GM21423 (cell line): ENCODE measurements at regions not wholly inside any gene's neighbourhood (a gene's known extent, or its start where the extent isn't known, plus 50 kb on each side); places are given as distances from the start of the nearest gene placed in this dataset.

Experiments
- ATAC-seq: cut with Tn5 transposase; IDR thresholded peaks from one replicate; pipeline ENCODE4 v1.9.1; 2021; ENCODE audit warnings: mild to moderate bottlenecking, moderate library complexity; ENCODE audit not compliant: unreplicated experiment

DNA sequence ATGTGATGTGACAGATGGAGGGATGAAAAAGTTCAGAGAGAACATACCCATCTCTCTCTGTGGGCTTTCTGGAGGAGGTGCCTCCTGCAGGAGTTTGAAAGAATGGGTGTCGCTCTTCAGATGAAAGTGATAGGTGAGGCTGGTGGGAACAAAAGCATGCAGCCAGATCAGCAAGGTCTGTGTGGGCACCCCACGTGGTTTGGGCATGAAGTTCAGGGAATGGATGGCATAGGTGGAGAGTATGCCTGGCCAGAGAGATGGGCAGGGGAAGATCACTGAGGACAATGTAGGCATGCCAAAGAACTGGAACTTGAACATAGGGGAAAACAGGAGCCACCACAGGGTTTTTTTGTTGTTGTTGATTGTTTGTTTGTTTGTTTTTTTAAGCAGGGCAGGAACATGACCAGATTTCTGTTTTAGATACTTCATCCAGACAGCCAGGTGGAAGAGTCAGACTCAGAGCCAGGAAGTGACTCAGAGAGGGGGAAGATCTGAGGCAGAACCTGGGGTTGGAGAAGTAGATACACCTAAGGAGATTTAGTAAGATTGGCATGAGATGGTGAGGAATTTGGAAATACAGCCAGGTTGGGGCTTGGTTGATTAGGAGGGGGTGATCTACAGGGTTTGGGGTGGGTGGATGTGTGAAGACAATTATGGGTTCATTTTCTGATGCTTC, 64.8 kb upstream of the CLSTN2 start:
- ATAC-seq, result no peak

DNA sequence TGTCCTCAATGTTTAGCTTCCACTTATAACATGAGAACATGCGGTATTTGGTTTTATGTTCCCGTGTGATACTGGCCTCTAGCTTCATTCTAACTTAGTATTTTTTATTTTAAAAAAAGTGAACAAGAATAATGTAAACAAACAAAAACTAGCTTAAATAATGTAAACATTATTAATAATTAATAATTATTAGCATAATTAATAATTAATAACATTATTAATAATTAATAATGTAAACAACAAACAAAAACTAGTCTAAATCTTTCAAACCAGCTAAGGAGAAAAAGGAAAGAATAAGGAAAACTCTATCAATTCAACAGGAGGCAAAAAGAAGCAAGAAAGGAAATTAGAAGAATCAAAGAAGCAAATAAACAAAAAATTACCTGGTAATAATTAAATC, 66.2 kb upstream of the CLSTN2 start:
- ATAC-seq, result no peak

GRCh38 chr3:139848660-139849059, 86.3 kb upstream of the CLSTN2 start:
- ATAC-seq, result no peak

DNA sequence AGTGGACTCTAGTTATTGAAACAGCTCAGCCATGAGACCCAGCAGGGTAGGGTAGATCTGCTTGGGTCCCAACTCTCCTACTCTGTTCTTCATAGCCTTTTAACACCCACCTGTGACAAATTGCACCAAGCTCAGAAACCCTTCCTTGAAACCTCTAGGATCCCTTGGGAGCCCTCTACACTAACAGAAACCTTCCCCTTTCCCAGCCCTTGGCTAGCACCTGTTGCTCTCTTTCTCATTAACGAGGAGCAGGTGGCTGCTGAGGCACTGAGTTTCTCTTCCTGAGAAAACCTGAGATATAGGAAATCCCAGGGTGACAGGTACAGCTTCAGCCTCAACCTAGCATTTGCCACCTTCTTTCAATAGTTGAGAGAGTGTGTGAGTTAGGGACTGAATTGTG, 88.3 kb upstream of the CLSTN2 start:
- no peak for ATAC-seq

DNA sequence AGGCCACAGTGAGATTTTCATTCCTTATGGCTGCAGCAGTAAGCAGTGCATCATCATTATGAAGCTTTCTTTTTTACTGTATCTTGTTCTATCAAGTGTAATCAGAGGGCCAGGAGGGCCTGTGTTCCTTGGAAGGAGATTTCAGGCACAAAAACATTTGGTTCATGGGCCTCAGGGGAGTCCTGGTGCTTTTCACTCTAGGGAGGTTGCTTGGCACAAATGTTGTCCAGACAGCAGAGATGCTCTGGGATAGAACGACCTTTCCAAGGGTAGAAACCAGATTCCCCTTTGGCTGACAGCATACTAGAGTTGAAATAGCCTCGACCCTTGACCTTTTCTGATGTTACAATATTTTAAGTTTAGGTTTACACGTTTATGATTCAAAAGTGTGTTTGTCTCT, 95.3 kb upstream of the CLSTN2 start:
- ATAC-seq, result no peak

- no peak for ATAC-seq
These were observed 96.0 kb upstream of the CLSTN2 start for GRCh38 chr3:139839014-139839413.

DNA sequence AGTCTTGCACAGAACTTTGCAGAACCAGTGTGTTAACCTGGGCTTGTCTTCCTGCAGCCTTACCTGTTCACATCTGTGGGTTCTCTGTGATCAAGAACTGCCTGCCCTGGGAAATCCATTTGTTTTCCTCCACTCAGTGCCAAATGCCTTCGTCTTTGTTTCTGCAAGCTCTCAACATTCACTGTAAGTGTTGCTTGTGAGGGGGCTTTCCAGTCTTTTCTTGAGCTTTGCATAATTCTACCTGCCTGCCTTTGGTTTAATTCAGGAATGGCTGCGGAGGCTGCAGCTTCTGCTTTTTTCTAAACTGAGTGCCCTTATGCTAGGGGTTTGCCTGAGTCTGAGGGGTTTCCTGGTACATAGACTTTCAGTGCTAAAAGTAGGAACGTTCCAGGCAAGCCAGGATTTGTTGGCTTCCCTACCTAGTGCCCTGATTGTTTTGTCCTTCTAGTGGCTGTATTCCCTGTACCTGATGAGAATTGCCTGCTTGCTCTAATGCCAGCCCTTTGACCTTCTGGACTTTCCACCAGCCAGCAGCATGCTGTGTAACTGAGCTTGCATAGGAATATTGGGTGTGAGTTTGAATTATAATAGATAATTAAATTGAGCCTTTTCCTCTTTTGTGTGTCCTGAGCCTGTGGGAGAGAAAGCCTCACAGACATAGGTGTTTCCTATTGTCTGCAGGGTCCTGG, 96.6 kb upstream of the CLSTN2 start:
- ATAC-seq, result no peak

DNA sequence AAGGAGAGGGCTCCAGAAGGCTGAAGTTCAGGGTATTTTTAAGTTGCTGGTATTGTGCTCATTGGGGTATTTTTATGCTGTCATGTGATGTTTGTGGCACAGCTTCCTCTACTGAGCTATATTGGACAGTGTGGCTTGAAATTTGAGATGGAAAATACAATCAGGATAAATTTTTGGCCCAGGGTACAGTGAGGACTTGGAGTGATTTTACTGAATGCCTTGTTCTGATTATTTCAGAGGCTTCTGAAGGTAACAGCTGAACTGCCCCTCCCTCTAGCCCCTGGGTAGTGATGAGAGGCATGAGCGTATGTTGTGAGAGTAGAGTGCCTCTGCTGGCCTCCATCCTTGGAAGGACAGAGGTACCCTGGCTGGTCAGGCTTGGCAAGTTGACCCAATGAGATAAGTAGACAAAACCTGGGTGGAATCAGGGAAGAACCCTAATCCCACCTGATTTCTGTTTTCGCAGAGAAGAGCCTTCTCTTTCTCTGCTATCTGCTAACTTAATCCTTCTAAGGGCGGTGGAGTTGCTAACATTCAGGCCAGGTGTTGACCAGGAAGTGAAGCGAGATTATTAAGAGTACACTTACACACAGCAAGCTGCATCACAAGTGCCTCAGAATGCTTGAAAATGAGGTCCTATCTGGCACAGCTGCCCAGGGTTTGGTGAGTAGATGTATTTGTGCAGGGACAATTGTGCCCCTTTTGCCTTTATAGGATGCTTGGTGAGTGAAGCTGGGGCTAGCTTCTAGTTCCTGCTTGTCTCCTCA, 98.1 kb upstream of the CLSTN2 start:
- ATAC-seq, result no peak

GRCh38 chr3:139835830-139836683, 98.9 kb upstream of the CLSTN2 start:
- no peak for ATAC-seq

GRCh38 chr3:139832998-139833397, 102.0 kb upstream of the CLSTN2 start:
- ATAC-seq, result no peak

DNA sequence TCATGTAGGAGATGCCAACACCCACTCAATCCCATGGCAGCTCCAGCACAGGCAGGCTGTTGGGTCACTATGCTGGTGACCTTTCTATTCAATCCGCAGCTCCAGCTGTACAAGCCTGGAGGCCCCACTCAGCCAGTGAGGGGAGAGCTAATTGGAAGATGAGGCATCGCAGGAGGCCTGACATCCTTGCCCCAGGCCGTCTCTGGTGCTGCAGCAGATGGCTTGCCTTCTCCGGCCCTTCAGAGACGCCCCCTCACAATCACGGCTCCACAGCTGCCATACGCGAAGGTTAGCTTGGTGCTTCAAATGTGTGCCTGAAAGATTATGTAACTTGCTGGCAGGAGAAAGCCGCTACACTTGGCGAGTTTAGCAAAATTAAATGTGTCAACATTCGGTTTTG, 104.2 kb upstream of the CLSTN2 start:
- ATAC-seq, result no peak

GRCh38 chr3:139827833-139828232, 107.2 kb upstream of the CLSTN2 start:
- ATAC-seq, result no peak

DNA sequence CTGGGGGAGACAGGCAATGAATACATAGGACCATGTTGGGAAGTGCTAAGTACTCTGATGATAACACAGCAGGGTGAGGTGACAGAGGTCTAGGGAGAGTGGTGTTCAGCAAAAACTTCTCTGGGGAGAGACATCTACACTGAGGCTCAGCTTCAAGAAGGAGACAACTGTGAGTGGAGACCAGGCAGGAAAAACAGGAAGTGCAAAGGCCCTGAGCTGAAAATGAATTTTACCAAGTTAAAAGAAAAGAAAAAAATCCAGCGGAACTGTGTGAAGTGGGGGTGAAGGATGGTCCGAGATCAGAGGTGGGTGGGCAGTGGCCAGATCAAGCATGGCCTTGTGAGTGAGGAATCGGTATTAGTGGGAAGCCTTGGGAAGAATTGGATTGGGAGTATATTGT, 110.1 kb upstream of the CLSTN2 start:
- no peak for ATAC-seq

DNA sequence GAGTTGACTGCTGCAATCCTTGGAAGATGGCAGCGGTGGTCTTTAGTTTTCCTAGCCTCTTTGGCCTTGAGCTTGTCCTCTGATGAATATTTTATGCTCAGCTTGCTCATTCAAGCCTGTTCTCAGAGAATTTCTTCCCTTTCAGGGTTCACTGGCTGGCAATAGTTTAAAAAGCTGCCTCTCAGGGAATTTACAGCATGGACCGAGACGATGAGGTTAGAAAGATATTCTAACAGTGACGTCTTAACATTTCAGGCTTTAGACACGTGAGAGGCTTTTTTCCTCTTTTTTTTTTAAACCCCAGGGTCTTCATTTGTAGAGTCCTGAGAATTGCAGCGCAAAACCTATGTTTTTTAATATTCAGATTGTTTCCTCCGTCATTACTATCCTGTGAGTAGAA, 120.3 kb upstream of the CLSTN2 start:
- no peak for ATAC-seq

GRCh38 chr3:139811331-139811730, 123.7 kb upstream of the CLSTN2 start:
- ATAC-seq, result no peak

- ATAC-seq, result no peak
These were observed 126.8 kb upstream of the CLSTN2 start for GRCh38 chr3:139808201-139808600.

- no peak for ATAC-seq
These were observed 125.5 kb upstream of the NMNAT3 start for GRCh38 chr3:139803294-139803693.

DNA sequence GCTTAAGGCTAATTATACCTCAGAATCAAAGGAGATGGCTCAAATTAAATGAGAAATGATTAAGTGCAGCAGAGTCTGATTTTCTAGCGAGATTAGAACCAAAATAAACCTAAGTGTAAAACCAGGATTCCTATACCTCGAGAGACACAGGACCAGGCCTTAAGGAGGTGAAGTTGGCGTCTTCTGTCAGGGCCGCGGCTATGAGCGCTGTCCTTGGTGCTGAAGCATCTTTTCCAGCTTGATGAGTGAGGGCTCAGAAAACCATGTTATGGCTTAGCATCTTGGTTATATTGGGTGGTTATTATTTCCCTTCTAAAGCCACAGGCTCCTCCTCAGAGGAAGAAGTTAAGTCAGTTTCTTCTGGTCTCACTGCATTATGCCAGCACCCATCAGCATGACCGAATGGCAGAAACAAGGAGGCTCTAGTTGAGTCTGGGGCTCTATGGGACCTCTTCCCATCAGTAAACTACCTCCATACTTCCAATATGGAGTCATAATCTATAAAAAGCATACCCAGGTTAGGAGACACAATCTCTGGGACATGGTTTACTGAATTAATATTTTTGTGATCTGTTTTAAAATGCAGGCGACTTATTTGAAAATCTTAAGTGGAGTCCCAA, 120.1 kb upstream of the NMNAT3 start:
- no peak for ATAC-seq

- ATAC-seq, result no peak
These were observed 116.9 kb upstream of the NMNAT3 start for GRCh38 chr3:139794469-139795265.

DNA sequence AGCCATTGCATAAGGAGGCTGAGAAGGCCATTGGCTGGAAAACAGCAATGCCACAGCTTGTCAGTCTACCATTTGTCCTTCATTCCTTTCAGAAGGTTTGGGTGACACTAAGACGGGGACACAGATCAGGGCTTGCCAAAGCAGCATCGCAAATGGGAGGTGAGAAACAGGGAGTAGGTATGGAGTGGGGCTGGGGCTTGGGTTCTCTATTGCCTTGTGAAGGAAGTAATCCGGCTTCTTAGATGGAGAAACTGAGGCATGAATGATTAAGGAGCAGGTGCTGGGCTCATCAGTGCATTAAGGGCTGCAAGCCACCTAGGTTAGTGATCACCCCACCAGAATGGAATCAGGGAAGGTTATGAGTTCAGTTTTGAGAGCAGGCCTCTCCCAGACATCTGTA, 115.6 kb upstream of the NMNAT3 start:
- no peak for ATAC-seq
